KG1 (cell line): ENCODE measurements at regions not wholly inside any gene's neighbourhood (a gene's known extent, or its start where the extent isn't known, plus 50 kb on each side); places are given as distances from the start of the nearest gene placed in this dataset.
"Not testable (repeated sequence)": the region's sequence is repeated elsewhere in the genome, so short reads cannot be mapped to it uniquely, and the experiment has no call there.

Experiments
- DNase-seq: peaks from one replicate; lab custom pipeline; 2025; lab: John Stamatoyannopoulos, UW

DNA sequence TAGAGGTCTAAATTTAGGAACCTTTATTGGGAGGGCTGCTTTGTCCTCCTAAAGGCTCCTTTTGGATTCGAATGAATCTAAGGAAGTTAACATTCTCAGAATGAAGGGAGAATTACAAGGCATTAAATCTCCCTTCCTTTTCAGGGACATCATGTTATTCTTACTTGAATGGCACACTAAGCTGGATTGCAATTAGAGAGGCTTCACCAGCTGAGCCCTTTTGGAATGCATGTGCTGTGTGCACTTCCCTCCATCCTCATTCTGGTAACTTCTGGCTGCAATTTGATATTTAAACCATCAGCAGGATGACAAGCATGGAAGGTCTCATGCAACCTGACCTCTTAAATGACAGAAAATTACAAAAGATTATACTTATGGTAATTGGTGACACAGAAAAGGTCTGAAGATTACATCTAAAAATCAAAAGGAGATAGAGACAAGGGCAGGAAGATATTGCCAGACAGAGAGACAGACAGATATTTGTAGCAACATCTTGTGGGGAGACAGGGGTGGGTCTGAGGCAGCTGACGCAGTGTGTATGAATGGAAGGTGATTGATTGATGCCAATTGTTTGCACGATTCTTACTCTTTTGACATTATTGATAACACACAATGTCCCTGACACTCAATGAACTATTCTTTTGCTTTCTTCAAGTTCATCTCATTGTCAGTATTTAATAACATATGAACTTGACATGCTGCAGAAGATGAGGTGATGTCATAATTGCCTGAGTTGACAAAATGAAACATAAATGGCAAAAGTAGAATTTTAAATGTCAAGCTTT lies 570.8 kb upstream of the GYPC start:
- no peak for DNase-seq

GRCh38 chr2:126100962-126101361 lies 555.0 kb upstream of the GYPC start:
- DNase-seq: no peak

DNA sequence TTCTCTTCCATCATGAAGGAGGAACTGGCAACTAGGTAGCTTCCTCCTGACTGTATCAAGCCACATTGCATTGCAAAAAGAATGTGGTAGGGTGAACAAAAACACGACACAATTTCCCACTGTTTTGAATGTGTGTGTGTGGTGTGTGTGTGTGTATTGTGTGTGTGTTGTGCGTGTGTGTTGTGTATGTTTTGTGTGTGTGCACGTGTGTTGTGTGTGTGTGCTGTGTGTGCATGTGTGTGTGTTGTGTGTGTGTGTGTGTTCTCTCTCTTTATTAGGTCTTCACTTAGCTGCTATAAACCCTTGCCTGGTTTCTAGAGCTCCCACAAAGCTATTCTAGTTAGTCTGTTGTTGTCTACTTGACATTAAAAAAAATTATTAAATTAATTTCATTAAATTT lies 550.0 kb upstream of the GYPC start:
- no peak for DNase-seq

- no peak for DNase-seq
Measured at GRCh38 chr2:126107883-126108282, 548.1 kb upstream of the GYPC start.

GRCh38 chr2:126115975-126116374 lies 540.0 kb upstream of the GYPC start:
- no peak for DNase-seq

GRCh38 chr2:126117886-126118285 lies 538.1 kb upstream of the GYPC start:
- DNase-seq: no peak

DNA sequence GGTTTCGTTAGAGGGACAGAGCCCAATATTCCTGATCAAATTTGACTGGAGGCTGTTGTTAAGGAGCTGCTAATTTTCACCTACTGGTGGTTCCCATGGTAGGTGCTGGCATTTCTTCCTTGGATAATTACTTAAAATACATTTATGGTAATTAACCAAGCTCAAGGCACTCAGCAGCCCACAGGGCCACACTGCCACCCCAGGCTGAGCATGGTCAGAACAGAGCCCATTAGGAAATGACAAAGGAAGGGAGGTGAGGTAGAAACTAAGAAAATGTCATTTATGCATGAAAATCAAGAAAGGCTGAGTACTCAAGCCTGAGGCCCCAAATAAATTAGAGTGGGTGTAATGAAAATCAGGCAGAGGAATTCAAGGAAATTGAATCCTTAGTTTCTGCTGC lies 510.2 kb upstream of the GYPC start:
- DNase-seq: no peak

DNA sequence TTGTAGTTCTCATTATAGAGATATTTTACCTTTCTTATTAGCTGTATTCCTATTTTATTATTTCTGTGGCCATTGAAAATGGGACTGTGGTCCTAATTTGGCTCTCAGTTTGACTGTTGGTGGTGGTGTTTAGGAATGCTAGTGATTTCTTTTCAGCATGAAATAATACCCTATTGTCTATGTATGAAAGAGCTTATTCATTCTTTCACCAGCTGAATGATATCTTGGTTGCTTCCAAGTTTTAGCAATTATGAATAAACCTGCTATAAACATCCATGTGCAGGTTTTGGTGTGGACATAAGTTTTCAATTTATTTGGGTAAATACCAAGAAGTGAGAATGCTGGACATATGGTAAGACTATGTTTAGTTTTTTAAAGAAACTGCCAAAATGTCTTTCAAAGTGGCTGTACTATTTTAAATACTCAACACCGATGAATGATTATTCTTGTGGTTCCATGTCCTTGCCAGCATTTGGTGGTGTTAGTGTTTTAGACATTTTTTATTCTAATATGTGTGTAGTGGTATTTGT lies 501.6 kb upstream of the GYPC start:
- DNase-seq: no peak

DNA sequence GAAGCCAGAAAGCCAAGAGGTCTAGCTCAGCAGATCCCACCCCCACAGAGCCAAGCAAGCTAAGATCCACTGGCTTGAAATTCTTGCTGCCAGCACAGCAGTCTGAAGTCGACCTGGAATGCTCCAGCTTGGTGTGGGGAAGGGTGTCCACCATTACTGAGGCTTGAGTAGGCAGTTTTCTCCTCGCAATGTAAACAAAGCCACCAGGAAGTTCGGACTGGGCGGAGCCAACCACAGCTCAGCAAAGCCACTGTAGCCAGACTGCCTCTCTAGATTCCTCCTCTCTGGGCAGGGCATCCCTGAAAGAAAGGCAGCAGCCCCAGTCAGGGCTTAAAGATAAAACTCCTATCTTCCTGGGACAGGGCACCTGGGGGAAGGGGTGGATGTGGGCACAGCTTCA lies 495.0 kb upstream of the GYPC start:
- not testable (repeated sequence) for DNase-seq

DNA sequence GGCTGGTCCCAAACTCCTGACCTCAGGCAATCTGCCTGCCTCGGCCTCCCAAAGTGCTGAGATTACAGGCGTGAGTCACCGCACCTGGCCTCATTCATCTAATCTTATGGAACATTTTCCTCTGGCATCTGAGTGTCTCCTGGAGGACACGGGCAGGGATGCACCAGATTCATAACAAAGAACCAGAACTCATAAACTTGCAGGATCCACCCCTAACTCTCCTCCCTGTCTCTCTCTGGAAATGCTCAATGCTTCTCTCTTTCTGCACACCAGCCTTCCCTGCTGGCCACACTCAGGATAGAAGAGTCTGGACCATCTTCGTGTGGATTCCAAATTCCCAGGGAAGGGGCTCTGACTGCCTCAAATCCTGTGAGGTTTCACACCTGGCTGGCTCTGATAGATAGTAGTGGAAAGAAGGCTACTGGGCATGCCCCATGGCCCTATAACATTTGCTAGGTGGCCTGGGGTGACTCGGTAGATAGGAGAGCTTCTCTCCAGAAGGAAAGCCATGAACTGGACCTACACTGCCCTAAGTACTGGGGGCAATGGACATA lies 483.2 kb upstream of the GYPC start:
- DNase-seq: no peak

- DNase-seq: no peak
Measured at GRCh38 chr2:126175222-126175621, 480.7 kb upstream of the GYPC start.

- no peak for DNase-seq
Measured at GRCh38 chr2:126177479-126177878, 478.5 kb upstream of the GYPC start.

DNA sequence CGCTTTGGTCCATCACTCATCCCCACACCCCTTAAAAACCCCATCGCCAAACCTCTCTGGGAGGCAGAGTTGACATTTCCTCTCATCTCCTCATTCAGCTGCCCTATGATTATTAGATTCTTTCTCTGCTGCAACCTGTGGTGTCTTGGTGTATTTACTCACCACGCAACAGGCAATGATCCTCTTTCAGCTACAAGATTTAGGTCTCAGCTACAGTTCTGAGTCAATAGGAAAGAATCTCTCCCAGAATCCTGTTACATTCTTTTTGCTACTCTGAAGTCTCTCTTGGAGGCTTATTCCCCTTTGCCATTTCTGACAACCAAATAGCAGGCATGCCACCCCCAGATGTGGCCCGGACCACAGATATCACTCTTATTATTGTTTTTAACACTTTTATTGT lies 468.3 kb upstream of the GYPC start:
- no peak for DNase-seq

GRCh38 chr2:126189527-126189926 lies 466.4 kb upstream of the GYPC start:
- DNase-seq: no peak

- no peak for DNase-seq
Measured at GRCh38 chr2:126200538-126200937, 455.4 kb upstream of the GYPC start.

GRCh38 chr2:126208266-126208665 lies 447.7 kb upstream of the GYPC start:
- DNase-seq: no peak

GRCh38 chr2:126212735-126213134 lies 443.2 kb upstream of the GYPC start:
- DNase-seq: no peak

GRCh38 chr2:126219081-126219480 lies 436.9 kb upstream of the GYPC start:
- no peak for DNase-seq

- DNase-seq: no peak
Measured at GRCh38 chr2:126220331-126220730, 435.6 kb upstream of the GYPC start.

DNA sequence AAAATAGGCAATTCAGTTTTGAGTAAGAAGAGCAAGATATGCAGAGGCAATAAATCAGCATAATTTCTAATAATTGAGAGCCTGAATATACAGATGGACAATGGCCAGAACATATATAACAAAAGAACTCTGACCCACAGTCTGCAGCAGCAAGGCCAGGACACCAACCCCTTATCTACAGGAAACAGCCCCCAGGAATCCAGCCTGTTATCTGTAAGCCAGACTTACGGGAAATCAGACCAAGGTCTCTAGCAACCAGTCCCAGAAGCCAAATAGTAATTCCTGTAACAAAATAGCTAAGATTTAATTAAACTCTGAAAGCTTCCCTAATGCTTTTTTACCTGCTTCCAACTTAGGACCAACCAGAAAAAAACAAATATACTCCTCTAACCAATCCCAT lies 434.5 kb upstream of the GYPC start:
- no peak for DNase-seq

DNA sequence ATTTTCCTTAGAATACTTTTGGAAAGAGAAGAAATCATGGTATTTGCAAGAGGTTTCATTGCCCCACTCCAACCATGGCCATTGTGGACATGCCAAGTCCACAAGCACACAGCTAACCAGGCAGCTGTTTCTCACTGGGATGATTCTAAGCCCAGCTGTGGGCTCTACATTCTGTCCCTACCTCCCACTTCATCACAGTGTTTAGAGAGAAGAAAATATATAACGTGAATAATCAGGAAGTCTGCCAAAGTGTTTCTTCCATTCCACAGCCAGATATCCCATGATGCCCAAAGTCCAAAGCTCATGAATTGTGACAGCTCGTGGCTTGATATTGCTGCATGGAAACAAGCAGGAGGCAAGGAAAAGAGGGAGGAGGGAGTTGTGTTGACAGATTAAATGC lies 433.7 kb upstream of the GYPC start:
- DNase-seq: no peak

- DNase-seq: no peak
Measured at GRCh38 chr2:126224776-126225175, 431.2 kb upstream of the GYPC start.

- DNase-seq: no peak
Measured at GRCh38 chr2:126227250-126227649, 428.7 kb upstream of the GYPC start.

GRCh38 chr2:126228531-126228930 lies 427.4 kb upstream of the GYPC start:
- DNase-seq: no peak
